Cardiac fibroblast (primary cell): ENCODE measurements at regions not wholly inside any gene's neighbourhood (a gene's known extent, or its start where the extent isn't known, plus 50 kb on each side); places are given as distances from the start of the nearest gene placed in this dataset.

Experiments used
- DNase-seq, 2 donors: peaks; one replicate each; pipeline versions ENCODE4 v3.0.0 to v3.0.0-alpha.2; 2010; ENCODE audit warnings: low read depth in 2 of 2
- H3K4me3 ChIP-seq, 2 donors: replicated peaks in 1 of 2; 1 replicate in 1 of 2; 2 replicates in 1 of 2; pipeline ENCODE4 v1.5.1; 2011; ENCODE audit warnings: low read depth in 2 of 2, low read length in 2 of 2, mild to moderate bottlenecking in 2 of 2, moderate library complexity in 1 of 2
- CTCF ChIP-seq: IDR thresholded peaks from one replicate; pipeline ENCODE4 v1.5.1; 2011; ENCODE audit warnings: low read depth, mild to moderate bottlenecking, low read length, inconsistent platforms

GRCh38 chr12:9334964-9335363, 126.8 kb upstream of the PZP start:
- TF ChIP-seq CTCF = no peak
- no peak overlapping the region for H3K4me3 ChIP-seq
- no peak for DNase-seq

GRCh38 chr12:9334041-9334692, 126.0 kb upstream of the PZP start:
- no peak overlapping the region for H3K4me3 ChIP-seq

GRCh38 chr12:9333161-9333560, 125.0 kb upstream of the PZP start:
- DNase-seq = no peak
- no peak for TF ChIP-seq CTCF
- no peak overlapping the region for H3K4me3 ChIP-seq

More at GRCh38 chr12:9334041-9334692, 126.0 kb upstream of the PZP start:
- TF ChIP-seq CTCF = no peak
- DNase-seq = no peak

- DNase-seq = no peak
- H3K4me3 ChIP-seq = no peak overlapping the region
- TF ChIP-seq CTCF = no peak
These were observed 124.4 kb upstream of the PZP start for GRCh38 chr12:9332564-9332963.

GRCh38 chr12:9331218-9331626, 123.0 kb upstream of the PZP start:
- DNase-seq = peak; percentile 61 to 65
- peak; percentile 100 for TF ChIP-seq CTCF
- H3K4me3 ChIP-seq = no peak overlapping the region

GRCh38 chr12:9329019-9329418, 120.8 kb upstream of the PZP start:
- no peak overlapping the region for H3K4me3 ChIP-seq
- DNase-seq = no peak
- TF ChIP-seq CTCF = no peak

- H3K4me3 ChIP-seq = no peak overlapping the region
- no peak for TF ChIP-seq CTCF
- DNase-seq = no peak
These were observed 119.9 kb upstream of the PZP start for GRCh38 chr12:9328065-9328464.
